SW 1271 (cell line): ENCODE measurements at regions not wholly inside any gene's neighbourhood (a gene's known extent, or its start where the extent isn't known, plus 50 kb on each side); places are given as distances from the start of the nearest gene placed in this dataset.
A peak's percentile ranks its signal among the peaks of the same experiment; 100 is the strongest.
"Not testable (repeated sequence)": the region's sequence is repeated elsewhere in the genome, so short reads cannot be mapped to it uniquely, and the experiment has no call there.

Source experiments
- DNase-seq, 2 experiments: peaks; one replicate each; lab custom pipeline; 2025; lab: John Stamatoyannopoulos, UW

DNA sequence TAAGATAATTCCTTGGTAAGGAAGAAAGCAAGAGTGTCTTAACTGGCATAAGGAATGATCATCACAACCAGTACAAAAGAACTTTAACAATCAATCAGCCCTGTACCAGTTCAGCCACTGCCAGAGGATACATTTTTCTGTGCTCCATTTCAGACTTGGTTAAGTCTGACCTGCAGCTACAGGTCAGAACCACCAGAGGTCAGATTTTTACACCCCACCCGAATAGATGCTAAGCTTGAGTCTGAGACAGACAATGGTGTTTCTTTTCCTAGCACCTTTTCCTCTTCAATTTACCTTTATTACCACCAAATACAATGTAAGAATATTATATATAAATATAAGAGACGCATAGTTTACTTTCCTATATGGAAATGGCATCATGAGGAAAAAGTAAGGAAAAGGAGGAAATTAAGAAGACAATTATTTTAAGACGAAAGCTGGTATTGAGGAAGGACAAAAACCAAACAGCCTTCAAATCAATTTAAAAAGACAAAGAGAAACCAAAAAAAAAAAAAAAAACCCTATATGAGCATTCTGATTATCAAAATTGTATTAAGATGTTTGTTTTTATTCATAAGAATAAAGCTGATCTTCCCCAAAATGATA, 215.3 kb upstream of the TTC29 start:
- peak in 1 of 2 experiments; percentile 31 for DNase-seq

DNA sequence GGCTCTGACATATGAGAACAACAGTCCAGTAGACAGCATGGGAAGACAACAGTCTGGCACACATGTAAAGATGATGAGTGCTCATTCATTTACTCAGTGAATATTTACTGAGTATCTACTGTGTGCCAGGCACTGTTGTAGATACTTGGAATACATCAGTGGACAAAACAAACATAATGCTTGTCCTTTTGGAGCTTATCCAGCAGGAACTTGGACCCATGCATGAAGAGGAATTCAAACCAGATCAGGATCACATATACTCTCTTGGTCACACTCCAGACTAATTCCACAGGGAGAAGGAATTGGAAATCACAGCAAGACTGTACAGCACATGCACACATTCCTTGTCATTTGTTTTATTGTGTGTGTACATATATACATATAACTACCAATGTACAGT, 217.6 kb upstream of the TTC29 start:
- DNase-seq, result no peak

DNA sequence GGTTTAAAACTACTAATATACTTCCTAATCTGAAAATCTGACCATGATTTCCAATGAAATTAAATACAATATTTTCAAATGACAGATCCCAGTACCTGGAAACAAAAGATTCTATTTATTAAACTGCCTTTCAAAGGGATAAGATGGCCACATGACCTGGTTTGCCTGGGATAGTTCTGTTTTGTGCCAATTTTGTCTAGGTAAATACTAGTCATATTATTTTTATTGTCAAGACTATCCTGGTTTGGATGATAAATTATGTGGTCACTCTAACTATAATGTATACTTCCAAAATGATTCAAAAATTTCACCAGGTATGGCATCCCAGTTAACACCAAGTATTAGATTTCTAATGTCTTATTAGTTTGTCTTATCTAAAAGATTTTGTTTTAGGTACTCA, 222.5 kb upstream of the TTC29 start:
- DNase-seq, result not testable (repeated sequence)

DNA sequence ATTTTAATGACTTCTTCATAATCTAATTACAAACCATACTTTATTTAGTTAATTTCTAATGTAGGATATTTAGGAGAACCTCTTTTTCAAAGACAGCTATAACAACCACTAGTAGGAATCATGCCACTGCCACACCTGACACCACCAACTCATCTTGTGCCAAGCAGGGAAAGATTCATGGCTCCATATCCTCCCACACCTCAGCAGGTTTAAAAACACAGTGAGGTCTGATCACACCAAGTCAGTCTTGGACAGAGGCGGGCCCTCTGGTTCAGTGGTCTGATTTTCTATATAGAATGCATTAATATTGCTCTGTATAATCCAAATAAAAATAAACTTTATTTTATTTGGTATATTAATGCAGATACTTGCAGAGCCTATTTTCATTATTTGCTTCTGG, 227.7 kb upstream of the TTC29 start:
- DNase-seq, result no peak

DNA sequence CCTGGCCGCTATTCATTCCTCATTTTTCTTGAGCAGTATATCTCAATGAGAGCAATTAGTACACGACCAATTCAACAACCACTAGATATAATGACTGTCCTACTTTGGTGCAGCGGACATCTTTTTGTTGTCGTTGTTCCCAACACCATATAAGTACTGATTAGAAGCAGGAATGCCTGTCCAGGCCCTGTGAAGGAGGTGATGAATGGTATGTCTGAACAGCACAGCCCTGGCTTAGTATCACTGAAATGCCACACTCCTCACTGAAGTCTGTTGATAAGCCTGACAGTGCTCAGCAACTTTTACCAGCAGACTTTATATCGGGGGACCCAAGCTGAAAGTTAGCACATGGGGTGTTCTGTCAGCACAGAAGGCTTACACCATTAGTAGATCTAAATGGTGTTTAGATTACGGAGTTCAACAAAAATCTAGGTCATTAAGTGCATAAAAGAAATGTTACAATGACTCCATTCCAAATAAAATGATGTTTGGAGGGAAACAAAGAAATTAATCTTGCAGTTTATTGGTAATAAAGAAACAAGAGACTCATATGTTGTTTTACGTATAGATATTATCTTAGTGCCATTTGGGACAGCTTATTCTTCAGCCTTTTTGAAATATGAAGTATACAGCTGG, 228.3 kb upstream of the TTC29 start:
- no peak for DNase-seq

DNA sequence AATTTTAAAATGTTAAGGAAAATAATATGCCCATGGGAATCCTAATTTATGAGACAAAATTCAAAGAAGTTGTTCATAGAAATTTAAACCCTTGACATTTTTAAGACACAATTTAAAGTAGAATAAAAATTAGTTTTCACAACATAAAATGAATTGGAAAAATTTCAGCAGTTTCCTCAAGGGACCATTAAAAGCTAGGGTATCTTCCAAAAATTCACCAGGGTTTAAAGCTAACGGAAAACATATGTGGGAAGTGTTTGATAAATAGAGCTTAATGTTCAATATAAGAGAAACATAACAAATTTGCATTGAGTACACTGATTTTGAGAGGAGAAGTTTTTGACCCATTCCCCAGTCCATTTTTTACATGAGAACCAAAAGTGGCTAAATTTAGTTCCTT, 228.9 kb upstream of the TTC29 start:
- no peak for DNase-seq

DNA sequence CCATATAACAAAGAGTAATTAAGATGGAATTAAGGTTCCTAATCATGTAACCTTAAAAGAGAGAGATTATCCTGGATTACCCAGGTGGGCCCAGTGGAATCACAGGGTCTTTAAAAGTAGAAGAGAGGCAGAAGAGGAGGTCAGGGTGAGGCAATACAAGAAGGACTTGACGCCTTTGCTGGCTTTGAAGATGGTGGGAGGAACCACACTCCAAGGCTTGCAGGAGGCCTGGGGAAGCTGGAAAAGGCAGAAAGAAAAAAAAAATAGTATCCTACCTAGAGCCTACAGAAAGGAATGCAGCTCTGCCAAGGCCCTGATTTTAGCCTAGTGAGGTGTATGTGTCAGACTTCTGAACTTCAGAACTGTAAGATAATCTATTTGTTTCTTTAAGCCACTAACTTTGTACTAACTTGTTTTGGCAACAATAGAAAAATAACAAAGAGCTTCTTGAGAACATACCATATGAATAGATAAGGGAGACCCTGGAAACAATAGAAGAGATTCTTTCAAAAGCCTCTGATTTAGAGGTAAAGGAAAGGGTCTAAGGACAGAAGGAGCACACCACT, 229.9 kb upstream of the TTC29 start:
- no peak for DNase-seq

DNA sequence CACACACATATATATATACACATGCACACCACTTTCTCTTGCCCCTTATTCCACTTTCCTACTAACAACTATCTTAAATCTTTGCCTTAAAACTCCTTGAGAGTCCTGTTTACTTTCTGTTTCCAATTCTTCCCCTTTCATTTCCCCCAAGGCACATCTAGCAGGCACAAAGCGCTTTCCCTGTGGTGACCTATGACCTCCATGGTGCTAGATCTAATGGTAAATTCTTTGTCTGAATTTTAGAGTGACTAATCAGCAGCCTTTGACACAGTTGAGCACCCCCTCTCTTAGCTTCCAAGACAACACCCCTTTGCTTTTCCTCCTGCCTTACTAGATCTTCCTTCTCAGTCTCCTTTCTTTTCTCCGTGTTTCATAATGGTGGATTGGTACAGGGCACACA, 236.4 kb upstream of the TTC29 start:
- no peak for DNase-seq

DNA sequence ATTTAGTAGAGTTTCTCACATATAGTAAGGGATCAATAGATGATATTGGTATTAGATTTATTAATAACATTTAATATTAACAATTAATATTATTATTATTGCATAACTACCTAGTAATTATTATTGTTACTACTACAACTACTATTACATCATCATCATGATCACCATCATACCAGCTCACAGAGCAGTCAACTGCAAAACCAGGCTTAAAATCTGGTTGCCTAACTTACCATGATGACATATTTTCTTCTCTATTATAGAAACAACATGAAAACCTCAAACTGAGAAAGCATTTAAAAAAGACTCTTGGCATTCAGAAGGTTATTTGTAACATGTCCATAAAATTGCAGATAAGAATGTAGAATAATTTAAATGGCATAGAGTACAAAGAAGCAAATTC, 247.0 kb upstream of the TTC29 start:
- no peak for DNase-seq

DNA sequence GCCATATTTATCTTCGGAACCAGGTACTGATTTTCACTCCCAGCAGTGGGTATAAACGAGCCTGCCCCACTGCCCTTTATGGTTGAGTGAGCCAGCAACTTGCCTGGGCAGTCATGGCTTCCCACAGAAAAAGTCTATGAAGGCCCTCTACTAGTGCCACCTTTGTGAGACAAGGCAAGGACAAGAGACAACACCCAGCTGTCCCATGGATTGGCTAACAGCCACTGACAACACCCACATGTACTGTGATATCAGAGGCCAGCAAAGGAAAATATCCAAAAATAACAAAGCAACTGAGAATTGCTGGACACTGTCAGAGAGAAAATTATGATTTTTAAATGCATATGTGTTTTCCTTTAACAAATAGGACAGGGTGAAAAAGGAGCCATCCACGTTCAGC, 248.4 kb upstream of the TTC29 start:
- no peak for DNase-seq

DNA sequence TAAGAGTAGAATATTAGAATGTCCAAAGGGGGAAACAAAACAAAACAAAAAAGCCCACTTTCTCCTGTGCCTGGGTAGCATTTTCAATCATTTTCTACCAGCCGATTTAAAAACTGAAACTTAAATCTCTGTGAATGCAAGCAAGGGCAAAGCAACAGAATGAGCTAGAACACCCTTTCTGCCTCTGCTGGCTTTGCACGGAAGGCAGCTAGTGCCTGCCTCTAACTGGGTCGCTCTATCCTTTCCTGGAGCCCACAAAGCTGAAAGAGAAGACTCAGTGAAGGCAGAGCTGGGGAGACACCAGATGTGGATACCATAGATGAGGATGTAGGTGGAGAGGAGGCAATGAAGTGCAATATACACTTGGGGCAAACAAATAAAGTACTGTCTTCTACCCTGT, 248.9 kb upstream of the TTC29 start:
- no peak for DNase-seq

DNA sequence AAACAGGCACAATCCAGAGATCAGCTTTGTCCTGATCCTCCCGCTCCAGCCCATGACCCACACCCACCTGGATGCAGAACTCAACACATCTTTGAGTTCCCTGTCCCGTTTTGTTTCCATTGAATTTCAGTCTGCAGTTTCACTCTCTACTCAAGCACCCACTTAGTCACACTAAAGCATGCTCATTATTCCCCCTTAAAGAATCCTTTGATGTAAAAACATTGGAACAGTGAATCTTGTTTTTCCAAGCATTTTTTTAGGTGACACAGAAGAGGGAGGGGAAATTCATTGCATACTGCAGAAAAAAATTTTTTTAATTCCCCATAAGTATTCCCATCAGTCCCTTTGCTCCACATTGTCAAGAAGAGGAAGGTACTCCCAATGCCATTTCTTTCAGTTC, 249.7 kb upstream of the TTC29 start:
- DNase-seq, result no peak

DNA sequence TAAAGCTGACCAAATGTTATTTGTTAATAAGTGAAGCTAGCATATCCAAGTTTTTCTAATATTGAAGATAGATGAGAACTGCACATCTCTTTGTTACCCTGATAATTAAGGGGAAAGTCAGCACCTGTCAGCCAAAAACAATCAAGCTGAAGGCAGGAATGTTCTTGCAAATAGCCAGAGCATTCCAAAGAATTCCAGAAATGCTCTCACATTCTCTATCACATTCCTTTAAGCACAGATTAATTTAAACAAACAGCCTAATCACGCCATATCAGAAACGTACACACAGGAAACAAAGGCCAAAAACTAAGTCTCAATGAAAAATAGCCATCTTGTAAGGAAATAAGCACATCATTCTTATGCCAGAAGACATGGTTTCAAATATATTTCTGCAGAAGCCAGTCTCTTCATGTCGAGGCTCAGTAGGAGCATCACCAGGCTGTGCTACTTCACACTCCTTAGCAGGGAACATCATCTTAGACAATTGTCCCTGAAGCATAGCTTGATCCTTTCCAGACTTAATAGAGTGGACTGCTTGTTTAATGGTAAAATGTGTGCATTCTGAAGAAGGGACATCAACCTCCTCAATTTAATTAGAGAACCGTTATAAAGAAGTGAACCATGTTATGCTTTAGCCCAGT, 252.9 kb upstream of the TTC29 start:
- no peak for DNase-seq

DNA sequence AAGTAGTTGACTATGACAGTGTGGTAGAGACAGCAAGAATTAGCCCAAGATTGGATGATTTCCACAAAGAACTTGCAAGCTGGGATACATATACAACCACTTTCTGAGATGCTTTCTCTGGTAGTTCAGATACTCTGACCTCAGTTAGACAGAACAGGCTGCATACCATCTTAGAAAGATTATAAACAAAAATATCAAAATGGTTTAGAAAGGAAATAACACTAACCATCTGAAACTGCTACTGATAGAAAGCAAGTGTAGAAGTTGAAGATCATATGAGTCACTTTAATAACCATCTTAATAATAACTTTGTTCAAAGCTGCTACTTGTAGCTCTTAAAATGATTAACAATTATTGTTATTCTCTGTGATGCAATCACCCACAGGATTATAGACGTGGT, 255.4 kb upstream of the TTC29 start:
- no peak for DNase-seq

DNA sequence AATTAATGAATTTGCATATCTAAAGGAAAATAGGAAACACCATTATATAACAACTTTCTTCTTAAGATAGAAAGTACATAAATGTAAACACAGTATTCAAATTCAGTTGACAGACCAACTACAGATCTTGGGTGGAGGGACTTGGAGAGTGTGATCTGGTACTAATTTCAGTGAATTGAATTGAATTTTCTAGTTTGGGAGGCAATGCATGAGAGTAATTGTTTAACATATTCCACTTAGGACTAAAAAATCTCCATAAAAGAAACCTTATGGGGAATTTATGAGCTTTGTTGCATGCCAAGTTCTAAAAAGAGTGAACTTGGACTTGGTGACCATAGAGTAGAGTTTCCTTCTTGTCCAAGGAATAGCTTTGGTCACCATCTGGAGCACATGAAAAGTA, 261.1 kb upstream of the TTC29 start:
- no peak for DNase-seq

DNA sequence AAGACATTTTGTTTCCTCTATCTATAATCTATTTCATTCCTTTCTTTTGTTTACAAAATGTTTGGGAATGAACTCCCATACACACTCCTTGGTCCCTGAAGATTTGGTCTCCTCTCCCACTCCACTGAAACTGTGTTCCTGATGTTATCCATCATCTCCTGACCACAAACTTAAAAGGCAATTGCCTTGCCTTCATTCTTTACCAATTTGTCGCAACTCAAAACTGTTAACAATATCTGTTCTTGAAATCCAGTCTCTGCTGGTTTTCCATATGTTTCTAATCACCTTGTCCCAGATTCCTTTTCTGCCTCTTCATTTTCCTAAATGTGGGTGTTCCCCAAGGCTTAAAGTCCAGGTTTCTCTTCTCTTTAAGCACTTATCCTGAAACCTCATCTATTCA, 262.2 kb upstream of the TTC29 start:
- DNase-seq, result no peak

DNA sequence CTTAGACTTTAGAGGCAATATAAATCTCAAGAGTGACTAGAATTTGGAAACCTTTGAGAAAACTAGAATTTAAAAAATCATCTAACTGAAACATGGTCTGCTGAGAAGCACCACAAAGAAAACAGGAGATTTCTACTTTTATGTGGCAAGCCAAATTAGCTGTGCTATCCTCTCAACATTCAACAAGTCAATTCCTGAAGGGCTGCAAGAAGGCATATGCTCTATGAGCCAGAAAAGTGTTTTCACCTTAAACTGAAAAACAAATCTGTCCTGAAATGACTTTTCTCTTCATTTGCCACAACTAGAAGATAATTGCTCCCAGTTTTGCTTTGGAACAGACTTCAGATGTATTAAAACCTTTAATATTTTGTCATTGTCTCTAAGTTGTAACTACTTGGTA, 263.2 kb upstream of the EDNRA start:
- no peak for DNase-seq

DNA sequence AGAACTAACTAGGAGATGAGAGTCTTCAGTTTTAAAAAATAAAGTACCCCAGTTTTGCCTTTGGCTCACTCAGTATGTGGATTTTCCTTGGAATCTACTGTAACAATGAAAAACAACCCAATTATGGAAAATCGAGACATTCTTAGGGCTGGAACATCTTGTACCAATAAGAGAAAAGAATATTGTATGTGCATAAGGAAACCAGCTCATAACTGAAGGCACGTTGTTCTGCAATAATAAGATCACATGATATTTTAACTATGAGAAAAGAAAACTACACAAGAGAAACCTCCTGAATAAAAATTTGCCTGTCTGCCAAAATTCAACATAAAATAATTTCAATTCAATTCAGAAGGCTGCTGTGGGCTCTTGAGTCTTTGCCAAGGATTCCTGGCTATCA, 261.8 kb upstream of the EDNRA start:
- DNase-seq, result no peak

DNA sequence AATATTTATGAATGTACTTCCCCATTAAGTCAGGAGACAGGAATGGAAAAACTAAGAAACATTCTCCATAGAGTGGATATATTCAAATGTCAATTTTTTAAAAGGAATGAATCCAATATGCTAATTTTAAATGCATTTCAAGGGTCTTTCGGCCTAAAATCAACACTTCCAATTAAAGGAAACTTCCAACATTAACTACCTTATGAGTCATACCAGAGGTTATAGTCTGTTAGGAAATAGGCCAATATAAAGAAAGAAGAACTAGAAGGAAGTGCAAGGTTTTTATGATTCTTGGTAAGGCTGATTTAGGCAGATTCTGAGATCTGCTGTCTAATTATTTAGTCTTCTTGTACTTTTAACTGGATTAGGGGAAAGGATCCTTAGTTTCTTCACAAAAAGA, 260.1 kb upstream of the EDNRA start:
- no peak for DNase-seq

DNA sequence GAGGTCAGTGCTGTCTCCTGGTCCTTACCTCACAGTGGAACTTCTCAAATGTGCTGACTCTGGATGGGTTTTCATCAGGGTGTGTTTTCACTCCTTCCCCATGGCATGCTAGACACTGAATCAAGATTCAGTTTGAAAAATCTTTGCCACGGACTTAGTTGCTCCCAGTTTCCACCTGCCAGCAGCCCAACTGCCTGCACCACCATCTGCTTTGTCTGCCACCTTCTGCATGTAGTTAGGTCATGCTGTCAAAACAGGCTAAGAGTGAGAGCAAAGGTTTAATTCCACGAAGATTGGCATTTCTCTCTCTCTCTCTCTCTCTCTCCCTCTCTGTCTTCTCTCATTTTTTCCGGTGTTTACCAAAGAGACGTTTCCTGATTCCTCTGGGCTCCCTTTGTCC, 258.0 kb upstream of the EDNRA start:
- no peak for DNase-seq

DNA sequence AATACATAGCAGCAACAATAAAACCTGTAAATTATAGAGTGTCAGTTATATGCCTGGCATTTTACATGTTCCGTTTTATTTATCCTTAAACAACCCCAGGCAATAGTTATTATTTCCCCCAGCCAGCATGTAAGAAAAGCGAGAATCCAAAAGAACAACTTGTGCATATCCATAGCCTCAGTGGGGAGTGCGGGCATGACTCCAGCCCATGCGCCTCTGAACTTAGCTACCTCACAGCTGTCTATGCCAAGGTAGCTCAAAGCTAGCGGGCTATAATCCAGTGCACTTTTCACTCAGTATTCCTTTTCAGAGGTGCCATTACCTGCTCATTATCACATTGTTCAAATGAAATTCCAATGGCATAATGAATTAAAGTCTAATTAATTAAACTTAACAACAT, 257.3 kb upstream of the EDNRA start:
- no peak for DNase-seq

DNA sequence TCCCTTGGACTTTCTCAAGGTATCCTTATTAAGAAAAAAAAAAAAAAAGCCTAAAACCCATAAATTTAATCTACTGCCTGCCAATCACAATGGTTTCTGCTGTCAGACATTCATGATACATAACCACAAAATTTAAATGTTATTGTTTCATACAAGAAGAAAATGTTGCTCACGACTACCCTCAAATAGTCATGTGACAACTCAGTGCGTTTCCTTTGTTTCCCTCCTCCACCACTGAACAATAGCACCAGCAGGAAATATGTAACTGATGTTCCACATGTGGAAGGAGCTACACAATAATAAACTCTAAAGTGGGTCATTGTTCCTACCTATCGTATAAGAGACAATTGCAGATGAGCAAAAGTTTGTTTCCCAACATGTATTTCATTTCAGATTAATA, 244.1 kb upstream of the EDNRA start:
- no peak for DNase-seq

DNA sequence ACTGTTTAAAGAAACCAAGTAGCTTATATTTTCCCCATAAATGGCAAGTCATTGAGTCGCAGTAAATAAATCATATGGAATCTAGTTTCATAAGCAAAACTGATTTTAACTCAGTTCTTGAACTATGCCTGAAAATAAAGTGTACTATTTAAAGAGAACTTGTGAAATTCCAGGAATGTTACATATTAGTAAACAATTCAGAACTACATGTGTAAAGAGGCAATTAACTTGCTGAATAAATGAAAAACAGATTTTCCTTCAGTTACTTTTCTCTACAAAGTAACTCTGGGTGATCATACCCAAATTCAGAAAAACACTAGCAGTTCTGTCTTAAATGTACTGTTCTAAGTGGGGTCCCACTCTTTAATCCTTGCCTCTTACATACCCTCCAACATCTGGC, 236.1 kb upstream of the EDNRA start:
- DNase-seq, result no peak

DNA sequence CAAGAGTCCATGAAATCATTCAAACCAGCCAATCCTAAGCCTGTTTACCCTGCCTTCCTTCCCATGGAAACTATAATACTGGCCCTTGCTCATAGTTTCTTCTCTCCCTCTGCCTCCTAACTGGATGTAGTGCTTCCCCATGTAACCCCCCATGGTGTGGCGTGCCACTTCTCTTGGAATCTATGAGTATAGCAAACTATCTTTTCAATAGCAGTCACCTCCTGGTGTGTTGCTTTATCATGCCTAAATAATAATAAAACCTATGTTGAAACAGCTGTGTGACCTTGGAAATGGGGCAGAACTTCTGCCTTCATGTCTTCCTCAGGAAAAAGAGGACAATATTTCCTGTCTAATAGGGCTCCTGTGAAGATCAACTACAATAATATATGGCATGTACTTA, 234.8 kb upstream of the EDNRA start:
- DNase-seq, result no peak
